ENCODE measurements at regions not wholly inside any gene's neighbourhood (a gene's known extent, or its start where the extent isn't known, plus 50 kb on each side); places are given as distances from the start of the nearest gene placed in this dataset.

DNA sequence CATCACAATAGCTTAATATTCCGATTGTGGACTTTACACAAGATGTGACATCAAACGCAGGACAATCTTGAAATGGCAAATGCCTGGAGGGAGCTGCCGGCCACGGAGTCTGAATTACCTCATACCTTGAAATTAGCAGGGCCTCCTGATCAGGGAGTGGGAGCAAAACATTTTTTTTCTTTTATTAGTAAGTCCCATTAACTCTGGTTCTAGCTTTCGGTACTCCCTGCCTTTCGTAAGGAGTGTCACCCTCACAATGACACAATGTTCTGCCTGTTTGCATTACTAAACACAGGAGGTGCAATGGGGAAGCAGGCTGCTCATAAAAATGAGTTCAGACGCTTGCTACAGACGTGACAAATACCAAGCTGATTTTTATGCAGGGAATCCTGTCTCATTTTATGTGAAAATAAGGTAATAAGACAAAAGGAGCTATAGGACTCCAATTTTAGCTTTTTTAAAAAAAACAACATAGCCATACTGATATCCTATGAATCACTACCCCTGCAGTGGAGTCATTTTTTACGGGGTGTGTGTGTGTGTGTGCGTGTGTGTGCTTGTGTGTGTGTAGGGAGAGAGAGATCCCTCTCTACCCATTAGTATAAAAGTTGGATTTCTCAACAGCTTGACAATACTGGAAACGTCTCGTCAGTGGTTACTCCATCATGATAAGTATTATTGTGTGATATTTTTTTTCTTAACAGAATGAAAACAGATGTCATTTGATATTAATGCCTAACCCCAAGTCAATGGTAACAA lies 205.1 kb upstream of the RUNX1 start:
- TF ChIP-seq ZBTB21 (CRISPR knock-in tag; IDR thresholded peaks at IDR 0.05) (no peak), ZNF496 (CRISPR knock-in tag; IDR thresholded peaks at IDR 0.05; ENCODE audit: insufficient replicate concordance) (no peak), EP300 (IDR thresholded peaks at IDR 0.05; ENCODE audit: low read depth in 2 of 2, low read length in 2 of 2) (no peak), EP300 (CRISPR knock-in tag; IDR thresholded peaks at IDR 0.05; ENCODE audit: borderline replicate concordance) (no peak), PHB2 (IDR thresholded peaks at IDR 0.05; ENCODE audit: partially characterized antibody) (no peak), PHF20 (CRISPR knock-in tag; IDR thresholded peaks at IDR 0.05) (no peak), YY1 (IDR thresholded peaks at IDR 0.05; ENCODE audit: insufficient read depth, insufficient replicate concordance, low read depth, low read length) (no peak)
- TF ChIP-seq, protein P1, sequence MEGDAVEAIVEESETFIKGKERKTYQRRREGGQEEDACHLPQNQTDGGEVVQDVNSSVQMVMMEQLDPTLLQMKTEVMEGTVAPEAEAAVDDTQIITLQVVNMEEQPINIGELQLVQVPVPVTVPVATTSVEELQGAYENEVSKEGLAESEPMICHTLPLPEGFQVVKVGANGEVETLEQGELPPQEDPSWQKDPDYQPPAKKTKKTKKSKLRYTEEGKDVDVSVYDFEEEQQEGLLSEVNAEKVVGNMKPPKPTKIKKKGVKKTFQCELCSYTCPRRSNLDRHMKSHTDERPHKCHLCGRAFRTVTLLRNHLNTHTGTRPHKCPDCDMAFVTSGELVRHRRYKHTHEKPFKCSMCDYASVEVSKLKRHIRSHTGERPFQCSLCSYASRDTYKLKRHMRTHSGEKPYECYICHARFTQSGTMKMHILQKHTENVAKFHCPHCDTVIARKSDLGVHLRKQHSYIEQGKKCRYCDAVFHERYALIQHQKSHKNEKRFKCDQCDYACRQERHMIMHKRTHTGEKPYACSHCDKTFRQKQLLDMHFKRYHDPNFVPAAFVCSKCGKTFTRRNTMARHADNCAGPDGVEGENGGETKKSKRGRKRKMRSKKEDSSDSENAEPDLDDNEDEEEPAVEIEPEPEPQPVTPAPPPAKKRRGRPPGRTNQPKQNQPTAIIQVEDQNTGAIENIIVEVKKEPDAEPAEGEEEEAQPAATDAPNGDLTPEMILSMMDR (CRISPR knock-in tag; IDR thresholded peaks at IDR 0.05): no peak
- TF ChIP-seq, protein P2, sequence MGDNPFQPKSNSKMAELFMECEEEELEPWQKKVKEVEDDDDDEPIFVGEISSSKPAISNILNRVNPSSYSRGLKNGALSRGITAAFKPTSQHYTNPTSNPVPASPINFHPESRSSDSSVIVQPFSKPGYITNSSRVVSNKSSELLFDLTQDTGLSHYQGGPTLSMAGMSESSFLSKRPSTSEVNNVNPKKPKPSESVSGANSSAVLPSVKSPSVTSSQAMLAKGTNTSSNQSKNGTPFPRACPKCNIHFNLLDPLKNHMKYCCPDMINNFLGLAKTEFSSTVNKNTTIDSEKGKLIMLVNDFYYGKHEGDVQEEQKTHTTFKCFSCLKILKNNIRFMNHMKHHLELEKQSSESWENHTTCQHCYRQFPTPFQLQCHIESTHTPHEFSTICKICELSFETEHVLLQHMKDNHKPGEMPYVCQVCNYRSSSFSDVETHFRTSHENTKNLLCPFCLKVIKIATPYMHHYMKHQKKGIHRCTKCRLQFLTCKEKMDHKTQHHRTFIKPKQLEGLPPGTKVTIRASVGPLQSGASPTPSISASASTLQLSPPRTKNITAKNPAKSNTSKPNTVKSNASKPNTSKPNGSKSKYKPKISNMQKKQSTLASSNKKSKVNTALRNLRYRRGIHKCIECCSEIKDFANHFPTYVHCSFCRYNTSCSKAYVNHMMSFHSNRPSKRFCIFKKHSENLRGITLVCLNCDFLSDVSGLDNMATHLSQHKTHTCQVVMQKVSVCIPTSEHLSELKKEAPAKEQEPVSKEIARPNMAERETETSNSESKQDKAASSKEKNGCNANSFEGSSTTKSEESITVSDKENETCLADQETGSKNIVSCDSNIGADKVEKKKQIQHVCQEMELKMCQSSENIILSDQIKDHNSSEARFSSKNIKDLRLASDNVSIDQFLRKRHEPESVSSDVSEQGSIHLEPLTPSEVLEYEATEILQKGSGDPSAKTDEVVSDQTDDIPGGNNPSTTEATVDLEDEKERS (CRISPR knock-in tag; IDR thresholded peaks at IDR 0.05): no peak
- TF ChIP-seq, protein P3, sequence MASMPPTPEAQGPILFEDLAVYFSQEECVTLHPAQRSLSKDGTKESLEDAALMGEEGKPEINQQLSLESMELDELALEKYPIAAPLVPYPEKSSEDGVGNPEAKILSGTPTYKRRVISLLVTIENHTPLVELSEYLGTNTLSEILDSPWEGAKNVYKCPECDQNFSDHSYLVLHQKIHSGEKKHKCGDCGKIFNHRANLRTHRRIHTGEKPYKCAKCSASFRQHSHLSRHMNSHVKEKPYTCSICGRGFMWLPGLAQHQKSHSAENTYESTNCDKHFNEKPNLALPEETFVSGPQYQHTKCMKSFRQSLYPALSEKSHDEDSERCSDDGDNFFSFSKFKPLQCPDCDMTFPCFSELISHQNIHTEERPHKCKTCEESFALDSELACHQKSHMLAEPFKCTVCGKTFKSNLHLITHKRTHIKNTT (CRISPR knock-in tag; IDR thresholded peaks at IDR 0.05): no peak

Data from HepG2 (cell line).